HepG2 (cell line): ENCODE measurements at regions not wholly inside any gene's neighbourhood (a gene's known extent, or its start where the extent isn't known, plus 50 kb on each side); places are given as distances from the start of the nearest gene placed in this dataset.
A peak's percentile ranks its signal among the peaks of the same experiment; 100 is the strongest.

Experiments used
- ATAC-seq: fragments of 200-7000 bp; cut with Tn5 transposase; 3 replicates; pipeline ENCODE4 v1.9.1; 2020; ENCODE audit warnings: mild to moderate bottlenecking, moderate library complexity
- BruUV-seq: library from RNA; stranded (reverse); fragments of 400-500 nt; replicated peaks from 2 replicates; lab custom pipeline; 2021; lab: Mats Ljungman, UMichigan
- CTCF ChIA-PET: fragments of 300-600 bp; formaldehyde crosslinking; extraction: SDS; loops from one replicate; lab custom pipeline; 2021; ENCODE audit warnings: low total read pairs, inconsistent platforms, low intra/inter-chr PET ratio; lab: Yijun Ruan, JAX
- POLR2A ChIA-PET: fragments of 350-600 bp; sonication (Branson Sonifier 250); formaldehyde crosslinking; loops from one replicate; lab custom pipeline; 2020; ENCODE audit warnings: antibody characterized with exemption, inconsistent platforms; lab: Yijun Ruan, JAX
- DNase-seq: peaks from one replicate; pipeline ENCODE4 v3.0.0-alpha.2; 2015; ENCODE audit warnings: low spot score
- FAIRE-seq: peaks from 3 replicates; lab custom pipeline; 2011; peaks lifted over from hg19 to GRCh38; lab: Jason Lieb, UNC
- H2AFZ ChIP-seq: one replicate; pipeline ENCODE4 v1.6.1; 2011; ENCODE audit warnings: low read length, inconsistent platforms
- H3K27ac ChIP-seq: fragments of 300-600 bp; 3 replicates; pipeline ENCODE4 v1.8.0; 2011; ENCODE audit warnings: mixed run types, mild to moderate bottlenecking, mixed read lengths, low read length, inconsistent platforms; ENCODE audit not compliant: insufficient read depth; ENCODE audit errors: extremely low read length
- H3K27me3 ChIP-seq, 2 experiments: fragments of 200-600 bp in 1 of 2; 2 replicates in 1 of 2; 3 replicates in 1 of 2; pipeline versions ENCODE4 v1.6.0 to v1.8.0; 2011; ENCODE audit warnings: low read length in 2 of 2, mild to moderate bottlenecking in 2 of 2, moderate library complexity in 2 of 2, inconsistent platforms in 1 of 2; ENCODE audit not compliant: insufficient read depth in 2 of 2, control insufficient read depth in 1 of 2
- H3K36me3 ChIP-seq, 2 experiments: fragments of 200-600 bp in 1 of 2; replicated peaks in 1 of 2; 2 replicates in 1 of 2; 3 replicates in 1 of 2; pipeline versions ENCODE4 v1.5.1 to v1.8.0; 2011; ENCODE audit warnings: low read length in 2 of 2, inconsistent platforms in 1 of 2; ENCODE audit not compliant: insufficient read depth in 2 of 2, control insufficient read depth in 1 of 2
- H3K4me1 ChIP-seq: 2 replicates; pipeline ENCODE4 v1.5.1; 2012; ENCODE audit warnings: low read length, inconsistent platforms; ENCODE audit not compliant: insufficient read depth
- H3K4me2 ChIP-seq: 2 replicates; pipeline ENCODE4 v1.6.0; 2011; ENCODE audit warnings: low read depth, low read length, inconsistent platforms
- H3K4me3 ChIP-seq, 3 experiments: fragments of 200-600 bp in 1 of 3; sonication (generic), shearing (Covaris generic) in 1 of 3; replicated peaks in 1 of 3; 2 replicates each; pipeline ENCODE4 v1.5.1; 2011 to 2016; ENCODE audit warnings: low read length in 3 of 3, inconsistent platforms in 2 of 3, low read depth in 2 of 3, mild to moderate bottlenecking in 2 of 3, control low read depth in 1 of 3, mixed read lengths in 1 of 3; ENCODE audit not compliant: insufficient read depth in 1 of 3
- H3K79me2 ChIP-seq: one replicate; pipeline ENCODE4 v1.6.1; 2011; ENCODE audit warnings: low read length, inconsistent platforms; ENCODE audit not compliant: insufficient read depth
- H3K9ac ChIP-seq: 2 replicates; pipeline ENCODE4 v1.6.0; 2011; ENCODE audit warnings: mild to moderate bottlenecking, low read depth, low read length, inconsistent platforms; ENCODE audit not compliant: insufficient read depth
- H3K9me3 ChIP-seq: 2 replicates; pipeline ENCODE4 v1.5.1; 2012; ENCODE audit warnings: mild to moderate bottlenecking, low read length
- H4K20me1 ChIP-seq: 2 replicates; pipeline ENCODE4 v1.6.0; 2011; ENCODE audit warnings: inconsistent platforms, mild to moderate bottlenecking, low read length, moderate library complexity; ENCODE audit not compliant: insufficient read depth
- CEBPB ChIP-seq: IDR thresholded peaks from 2 replicates; pipeline ENCODE4 v1.6.1; 2011; ENCODE audit warnings: low read depth, low read length, improper control_type of control experiment, borderline replicate concordance
- FOXA3 ChIP-seq: IDR thresholded peaks from 2 replicates; pipeline ENCODE4 v1.6.1; 2016; ENCODE audit warnings: missing genetic modification reagents, missing compliant biosample characterization
- MIER3 ChIP-seq: IDR thresholded peaks from 2 replicates; pipeline ENCODE4 v1.6.1; 2016; ENCODE audit warnings: missing compliant biosample characterization, borderline replicate concordance
- MYNN ChIP-seq: sonication (generic); formaldehyde crosslinking; IDR thresholded peaks from 2 replicates; pipeline ENCODE4 v1.4.0; 2020; ENCODE audit warnings: mild to moderate bottlenecking, low read depth, missing genetic modification reagents
- SMAD9 ChIP-seq: sonication (generic); formaldehyde crosslinking; IDR thresholded peaks from 2 replicates; pipeline ENCODE4 v1.5.1; 2020; ENCODE audit warnings: mild to moderate bottlenecking, missing genetic modification reagents
- ZFAT ChIP-seq: sonication (generic); formaldehyde crosslinking; conservative IDR thresholded peaks from 2 replicates; pipeline ENCODE4 v1.8.1; 2023; ENCODE audit warnings: missing genetic modification reagents, inconsistent platforms
- ZFP37 ChIP-seq: sonication (generic); formaldehyde crosslinking; IDR thresholded peaks from 2 replicates; pipeline ENCODE4 v1.4.0; 2020; ENCODE audit warnings: missing genetic modification reagents, borderline replicate concordance
- ZNF737 ChIP-seq: sonication (generic); formaldehyde crosslinking; IDR thresholded peaks from 2 replicates; pipeline ENCODE4 v1.5.0; 2020; ENCODE audit warnings: missing genetic modification reagents, mild to moderate bottlenecking, borderline replicate concordance
- WGBS: methylation state at CpG from one replicate; pipeline ENCODE4 v1.1.6; 2017; ENCODE audit warnings: low lambda C conversion rate; 5-methylcytosine and 5-hydroxymethylcytosine counted together
- in situ Hi-C: cut with HindIII; loops from 2 replicates; pipeline ENCODE4 v1.10.0; 2017; ENCODE audit warnings: low pct_unique_long_range_greater_than_20kb; ENCODE audit not compliant: extremely low pct_ligation_motif_present
- intact Hi-C: fragments of 100-400 bp; cut with micrococcal nuclease; formaldehyde crosslinking; loops from one replicate; pipeline ENCODE4 v1.10.0; 2022; ENCODE audit not compliant: unreplicated experiment
- TF ChIP-seq, protein P1 (sequence below): sonication (generic); formaldehyde crosslinking; IDR thresholded peaks from 2 replicates; pipeline ENCODE4 v1.4.0; 2020; ENCODE audit warnings: missing genetic modification reagents; ENCODE audit errors: not compliant biosample characterization
- TF ChIP-seq, protein P2 (sequence below): sonication (generic); formaldehyde crosslinking; IDR thresholded peaks from 2 replicates; pipeline ENCODE4 v1.4.0; 2020; ENCODE audit warnings: mild to moderate bottlenecking, missing genetic modification reagents
- TF ChIP-seq, protein P3 (sequence below): sonication (generic); formaldehyde crosslinking; IDR thresholded peaks from 2 replicates; pipeline ENCODE4 v1.4.0; 2020; ENCODE audit warnings: missing genetic modification reagents, borderline replicate concordance

DNA sequence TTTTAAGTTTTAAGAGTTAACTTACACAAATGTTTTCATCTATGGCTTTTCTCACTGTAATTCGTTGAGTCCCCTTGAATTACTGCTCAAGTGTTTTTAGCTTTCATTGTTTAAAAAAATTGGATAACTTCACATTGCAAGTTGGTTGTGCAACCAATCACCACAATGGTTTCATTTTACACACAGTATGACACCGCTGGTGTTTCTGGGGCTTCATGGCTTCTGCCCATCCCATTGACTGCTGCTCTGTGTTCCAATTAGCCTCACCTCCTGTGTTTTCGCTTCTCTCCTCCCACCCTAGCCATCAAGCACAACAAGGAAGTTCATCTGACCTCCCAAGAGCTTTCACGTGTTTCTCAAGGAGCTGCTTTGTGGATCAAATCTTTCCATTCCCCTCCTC lies 199.1 kb upstream of the CHAC2 start:
- H3K36me3 ChIP-seq, result no peaks in the 10 kb centered on the region
- DNase-seq (no peak), FAIRE-seq (no peak), ATAC-seq (no peak)
- H3K4me2 ChIP-seq, result no peak overlapping the region
- in situ Hi-C loops (no loop called here), intact Hi-C loops (no loop called here)
- WGBS, result 1% methylated on average over 4 of the region's 4 CpGs
- H3K27me3 ChIP-seq, result peaks cover 0 to 4% of the 10 kb centered on the region in 2 experiments; a peak in 2 of 5 replicates
- no peak overlapping the region for H3K9ac ChIP-seq
- ChIA-PET CTCF (no interaction called here), POLR2A (no interaction called here)
- H3K4me3 ChIP-seq, result no peak overlapping the region
- no peak overlapping the region for H2AFZ ChIP-seq
- no peak overlapping the region for H3K27ac ChIP-seq
- H3K4me1 ChIP-seq, result no peaks in the 10 kb centered on the region
- no peaks in the 10 kb centered on the region for H4K20me1 ChIP-seq
- no peaks in the 10 kb centered on the region for H3K9me3 ChIP-seq
- no peaks in the 10 kb centered on the region for H3K79me2 ChIP-seq
- 0 out of 2 replicates have a peak, but pooled peaks have one; percentile 43 for TF ChIP-seq CEBPB
- TF ChIP-seq, protein P1, sequence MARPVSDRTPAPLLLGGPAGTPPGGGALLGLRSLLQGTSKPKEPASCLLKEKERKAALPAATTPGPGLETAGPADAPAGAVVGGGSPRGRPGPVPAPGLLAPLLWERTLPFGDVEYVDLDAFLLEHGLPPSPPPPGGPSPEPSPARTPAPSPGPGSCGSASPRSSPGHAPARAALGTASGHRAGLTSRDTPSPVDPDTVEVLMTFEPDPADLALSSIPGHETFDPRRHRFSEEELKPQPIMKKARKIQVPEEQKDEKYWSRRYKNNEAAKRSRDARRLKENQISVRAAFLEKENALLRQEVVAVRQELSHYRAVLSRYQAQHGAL, result no peak
- TF ChIP-seq ZNF737 (CRISPR knock-in tag), result no peak
- BruUV-seq, result no TSS peak

DNA sequence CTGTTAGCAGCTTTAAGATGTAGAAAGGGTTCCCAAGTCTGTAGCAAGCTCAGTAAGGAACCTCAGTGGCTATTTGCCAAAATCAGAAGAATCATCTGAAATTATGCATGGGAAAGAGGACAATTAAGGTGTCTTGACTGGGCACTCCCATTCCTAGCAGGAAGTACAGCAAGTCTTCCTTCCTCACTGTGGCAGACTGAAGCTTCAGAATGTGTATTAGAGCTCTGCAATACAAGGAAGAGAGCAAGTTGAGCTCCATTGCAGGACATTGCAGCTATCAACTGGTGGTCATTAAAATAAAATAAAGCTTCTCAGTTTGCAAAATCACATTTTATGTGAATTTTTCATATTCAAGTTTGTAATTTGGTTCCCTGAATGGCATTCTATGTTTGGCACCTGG lies 200.5 kb upstream of the CHAC2 start:
- Histone ChIP-seq H3K4me3 (no peak overlapping the region), H3K4me1 (no peaks in the 10 kb centered on the region), H2AFZ (no peak overlapping the region), H3K4me2 (no peak overlapping the region), H3K27ac (no peak overlapping the region), H3K79me2 (no peaks in the 10 kb centered on the region), H3K27me3 (peaks cover 0 to 4% of the 10 kb centered on the region in 2 experiments; a peak in 2 of 5 replicates), H4K20me1 (no peaks in the 10 kb centered on the region), H3K9ac (no peak overlapping the region), H3K9me3 (no peaks in the 10 kb centered on the region), H3K36me3 (no peaks in the 10 kb centered on the region)
- in situ Hi-C loops (no loop called here), intact Hi-C loops (no loop called here)
- FAIRE-seq, result no peak
- POLR2A ChIA-PET, result no interaction called here
- CTCF ChIA-PET, result no interaction called here
- ATAC-seq, result no peak
- no TSS peak for BruUV-seq
- DNase-seq, result no peak
- TF ChIP-seq ZFAT (CRISPR knock-in tag) (no peak), ZFP37 (CRISPR knock-in tag) (no peak), FOXA3 (CRISPR knock-in tag) (no peak), SMAD9 (CRISPR knock-in tag) (no peak), MYNN (CRISPR knock-in tag) (no peak), MIER3 (CRISPR knock-in tag) (no peak)
- TF ChIP-seq, protein P2, sequence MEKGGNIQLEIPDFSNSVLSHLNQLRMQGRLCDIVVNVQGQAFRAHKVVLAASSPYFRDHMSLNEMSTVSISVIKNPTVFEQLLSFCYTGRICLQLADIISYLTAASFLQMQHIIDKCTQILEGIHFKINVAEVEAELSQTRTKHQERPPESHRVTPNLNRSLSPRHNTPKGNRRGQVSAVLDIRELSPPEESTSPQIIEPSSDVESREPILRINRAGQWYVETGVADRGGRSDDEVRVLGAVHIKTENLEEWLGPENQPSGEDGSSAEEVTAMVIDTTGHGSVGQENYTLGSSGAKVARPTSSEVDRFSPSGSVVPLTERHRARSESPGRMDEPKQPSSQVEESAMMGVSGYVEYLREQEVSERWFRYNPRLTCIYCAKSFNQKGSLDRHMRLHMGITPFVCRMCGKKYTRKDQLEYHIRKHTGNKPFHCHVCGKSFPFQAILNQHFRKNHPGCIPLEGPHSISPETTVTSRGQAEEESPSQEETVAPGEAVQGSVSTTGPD (CRISPR knock-in tag), result no peak
- TF ChIP-seq, protein P3, sequence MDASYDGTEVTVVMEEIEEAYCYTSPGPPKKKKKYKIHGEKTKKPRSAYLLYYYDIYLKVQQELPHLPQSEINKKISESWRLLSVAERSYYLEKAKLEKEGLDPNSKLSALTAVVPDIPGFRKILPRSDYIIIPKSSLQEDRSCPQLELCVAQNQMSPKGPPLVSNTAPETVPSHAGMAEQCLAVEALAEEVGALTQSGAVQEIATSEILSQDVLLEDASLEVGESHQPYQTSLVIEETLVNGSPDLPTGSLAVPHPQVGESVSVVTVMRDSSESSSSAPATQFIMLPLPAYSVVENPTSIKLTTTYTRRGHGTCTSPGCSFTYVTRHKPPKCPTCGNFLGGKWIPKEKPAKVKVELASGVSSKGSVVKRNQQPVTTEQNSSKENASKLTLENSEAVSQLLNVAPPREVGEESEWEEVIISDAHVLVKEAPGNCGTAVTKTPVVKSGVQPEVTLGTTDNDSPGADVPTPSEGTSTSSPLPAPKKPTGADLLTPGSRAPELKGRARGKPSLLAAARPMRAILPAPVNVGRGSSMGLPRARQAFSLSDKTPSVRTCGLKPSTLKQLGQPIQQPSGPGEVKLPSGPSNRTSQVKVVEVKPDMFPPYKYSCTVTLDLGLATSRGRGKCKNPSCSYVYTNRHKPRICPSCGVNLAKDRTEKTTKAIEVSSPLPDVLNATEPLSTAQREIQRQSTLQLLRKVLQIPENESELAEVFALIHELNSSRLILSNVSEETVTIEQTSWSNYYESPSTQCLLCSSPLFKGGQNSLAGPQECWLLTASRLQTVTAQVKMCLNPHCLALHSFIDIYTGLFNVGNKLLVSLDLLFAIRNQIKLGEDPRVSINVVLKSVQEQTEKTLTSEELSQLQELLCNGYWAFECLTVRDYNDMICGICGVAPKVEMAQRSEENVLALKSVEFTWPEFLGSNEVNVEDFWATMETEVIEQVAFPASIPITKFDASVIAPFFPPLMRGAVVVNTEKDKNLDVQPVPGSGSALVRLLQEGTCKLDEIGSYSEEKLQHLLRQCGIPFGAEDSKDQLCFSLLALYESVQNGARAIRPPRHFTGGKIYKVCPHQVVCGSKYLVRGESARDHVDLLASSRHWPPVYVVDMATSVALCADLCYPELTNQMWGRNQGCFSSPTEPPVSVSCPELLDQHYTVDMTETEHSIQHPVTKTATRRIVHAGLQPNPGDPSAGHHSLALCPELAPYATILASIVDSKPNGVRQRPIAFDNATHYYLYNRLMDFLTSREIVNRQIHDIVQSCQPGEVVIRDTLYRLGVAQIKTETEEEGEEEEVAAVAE (CRISPR knock-in tag), result no peak
